T-helper 1 cell treated with Interleukin-12 subunit alpha and Interleukin-12 subunit beta and Interleukin-4 antibody, amounts not matched to agents 30 μg/mL and 1 μg/mL, for 36 hours (primary cell): ENCODE measurements at regions not wholly inside any gene's neighbourhood (a gene's known extent, or its start where the extent isn't known, plus 50 kb on each side); places are given as distances from the start of the nearest gene placed in this dataset.

Source experiments
- H3K27ac Mint-ChIP-seq: one replicate; pipeline ENCODE4 v1.8.0; 2021; ENCODE audit warnings: mild to moderate bottlenecking, mixed read lengths
- H3K27me3 Mint-ChIP-seq: one replicate; pipeline ENCODE4 v1.8.0; 2021; ENCODE audit warnings: low read depth, mixed read lengths
- H3K36me3 Mint-ChIP-seq: one replicate; pipeline ENCODE4 v1.8.0; 2021; ENCODE audit warnings: low read depth, mixed read lengths
- H3K4me1 Mint-ChIP-seq: one replicate; pipeline ENCODE4 v1.8.0; 2021; ENCODE audit warnings: low read depth, mixed read lengths
- H3K4me3 Mint-ChIP-seq: one replicate; pipeline ENCODE4 v1.8.0; 2021; ENCODE audit warnings: mild to moderate bottlenecking, moderate library complexity, mixed read lengths
- H3K9me3 Mint-ChIP-seq: one replicate; pipeline ENCODE4 v1.8.0; 2021; ENCODE audit warnings: mixed read lengths

DNA sequence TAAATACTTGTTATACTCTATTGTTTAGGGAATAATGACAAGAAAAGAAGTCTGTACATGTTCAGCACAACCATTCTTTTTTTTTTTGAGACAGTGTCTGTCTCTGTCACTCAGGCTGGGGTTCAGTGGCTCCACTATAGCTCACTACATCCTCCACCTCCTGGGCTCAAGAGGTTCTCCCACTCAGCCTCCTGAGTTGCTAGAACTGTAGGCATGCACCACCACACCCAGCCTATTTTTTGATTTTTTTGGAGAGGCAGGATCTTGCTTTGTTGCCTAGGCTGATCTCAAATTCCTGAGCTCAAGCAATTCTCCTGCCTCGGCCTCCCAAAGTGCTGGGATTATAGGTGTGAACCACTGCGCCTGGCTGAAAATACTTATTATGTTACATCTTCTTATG, 250.0 kb downstream of the MIAT start:
- Mint-ChIP-seq H3K9me3 (no peaks in the 10 kb centered on the region), H3K27ac (no peak overlapping the region), H3K4me1 (peaks cover 5% of the 10 kb centered on the region), H3K27me3 (peaks cover 37% of the 10 kb centered on the region), H3K4me3 (no peak overlapping the region), H3K36me3 (no peaks in the 10 kb centered on the region)

DNA sequence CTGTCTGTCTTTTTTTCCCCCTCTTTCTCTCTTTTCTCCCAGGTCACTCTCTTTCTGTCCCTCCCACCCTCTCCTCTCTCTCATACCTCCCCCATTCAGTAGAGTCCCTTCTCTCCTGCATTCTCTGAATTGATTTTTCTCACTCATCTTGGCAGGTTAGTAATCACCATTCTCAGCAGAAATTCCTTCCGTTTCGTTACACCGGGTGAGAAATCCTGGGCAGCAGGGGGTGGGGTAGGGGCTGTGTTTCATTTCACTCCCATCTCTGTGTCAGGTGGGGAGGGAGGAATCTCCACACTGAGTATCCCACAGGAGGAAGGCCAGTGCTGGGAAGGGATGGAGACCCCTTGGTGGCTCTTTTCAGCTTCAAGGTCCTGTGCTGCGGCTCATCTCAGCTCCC, 253.5 kb downstream of the MIAT start:
- Mint-ChIP-seq H3K36me3 (no peaks in the 10 kb centered on the region), H3K27ac (no peak overlapping the region), H3K4me1 (no peaks in the 10 kb centered on the region), H3K4me3 (no peak overlapping the region), H3K27me3 (peaks cover 22% of the 10 kb centered on the region), H3K9me3 (no peaks in the 10 kb centered on the region)

DNA sequence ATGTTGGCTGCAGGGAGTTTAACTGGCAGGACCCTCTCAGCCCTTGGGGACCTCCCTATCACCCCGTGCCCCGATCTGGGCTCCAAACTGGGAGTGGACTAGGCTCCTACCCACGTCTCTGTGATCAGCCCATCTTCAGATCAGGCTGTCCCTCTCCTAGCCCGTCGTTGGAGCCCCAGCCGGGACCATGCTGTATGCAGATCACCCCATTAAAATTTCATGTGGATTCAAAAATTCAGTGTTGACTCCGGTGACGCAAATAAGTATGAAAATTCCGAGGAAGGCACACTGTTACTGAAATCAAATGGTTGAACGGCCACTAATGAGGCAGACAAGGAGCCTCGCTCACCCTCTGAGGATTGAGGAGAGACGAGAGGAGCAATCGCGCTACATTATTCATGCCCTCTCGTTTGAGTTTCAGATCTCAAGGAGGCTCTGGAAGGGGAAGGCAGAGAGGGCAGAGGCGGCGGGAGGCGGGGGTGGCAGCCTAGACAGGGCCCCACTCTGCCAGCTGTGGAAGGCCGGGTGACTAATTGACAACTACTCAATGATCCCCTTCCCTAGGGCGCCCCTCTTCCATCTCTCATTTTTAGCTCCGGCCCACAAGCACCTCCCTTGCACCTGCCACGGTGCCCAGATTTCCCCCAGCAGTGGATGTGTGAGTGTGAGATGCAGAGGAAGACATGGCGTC, 255.4 kb downstream of the MIAT start:
- H3K9me3 Mint-ChIP-seq, result no peaks in the 10 kb centered on the region

DNA sequence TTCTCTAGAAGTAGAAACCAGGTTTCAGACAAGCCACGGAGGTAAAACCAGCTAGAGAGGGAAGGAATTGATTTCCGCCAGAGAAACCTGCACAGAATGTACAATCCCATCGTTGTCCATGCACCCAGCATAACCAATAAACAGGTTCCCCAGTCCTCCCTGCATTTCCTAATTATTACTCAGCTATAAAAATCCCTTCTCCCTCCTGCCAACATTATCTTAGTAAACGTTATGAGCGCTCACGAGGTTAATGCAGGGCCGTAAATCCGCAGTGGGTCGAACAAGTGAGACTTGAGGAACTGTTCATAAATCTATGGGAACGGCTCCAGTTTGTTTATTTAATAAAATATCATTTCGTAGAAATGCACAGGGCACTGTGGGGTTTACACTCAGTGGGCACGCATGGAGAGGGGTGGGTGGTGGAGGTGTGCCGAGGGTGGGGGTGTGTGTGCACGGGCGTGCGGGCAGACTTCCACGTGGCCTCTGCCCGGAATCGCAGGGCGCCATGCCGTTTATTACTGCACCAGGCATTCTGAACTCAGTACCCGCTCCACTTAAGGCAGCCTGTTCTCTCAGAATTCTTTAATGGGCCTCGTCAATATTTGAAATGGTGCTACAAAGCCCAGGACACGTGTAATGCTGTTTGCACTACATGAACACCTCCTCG, 257.3 kb downstream of the MIAT start:
- no peak overlapping the region for H3K4me3 Mint-ChIP-seq
- no peak overlapping the region for H3K27ac Mint-ChIP-seq
- H3K9me3 Mint-ChIP-seq, result no peaks in the 10 kb centered on the region
- H3K27me3 Mint-ChIP-seq, result peaks cover 22% of the 10 kb centered on the region
- peaks cover 2% of the 10 kb centered on the region for H3K4me1 Mint-ChIP-seq
- no peaks in the 10 kb centered on the region for H3K36me3 Mint-ChIP-seq

More for the DNA sequence above, 255.4 kb downstream of the MIAT start:
- H3K4me1 Mint-ChIP-seq, result no peaks in the 10 kb centered on the region
- no peak overlapping the region for H3K4me3 Mint-ChIP-seq
- no peak overlapping the region for H3K27ac Mint-ChIP-seq
- H3K36me3 Mint-ChIP-seq, result no peaks in the 10 kb centered on the region
- H3K27me3 Mint-ChIP-seq, result peaks cover 22% of the 10 kb centered on the region

DNA sequence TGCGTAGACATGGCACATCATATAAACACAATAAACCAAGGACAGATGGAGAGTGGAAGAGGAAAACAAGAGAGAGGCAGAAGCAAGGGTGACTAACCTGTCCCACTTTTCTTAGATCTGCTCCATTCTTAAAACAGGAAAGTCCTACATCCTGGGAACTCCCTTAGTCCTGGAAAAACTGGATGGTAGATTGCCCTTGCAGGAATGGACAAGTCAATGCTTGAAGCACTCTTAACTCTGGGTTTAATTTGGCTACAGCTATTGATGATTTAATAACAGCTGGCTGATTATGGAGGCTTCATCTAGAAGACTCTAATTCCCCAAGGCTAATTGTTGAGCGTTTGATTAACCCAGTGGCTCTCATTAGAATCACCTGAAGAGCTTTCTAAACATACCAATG, 258.8 kb downstream of the MIAT start:
- H3K27ac Mint-ChIP-seq, result no peak overlapping the region
- no peak overlapping the region for H3K4me3 Mint-ChIP-seq
- H3K36me3 Mint-ChIP-seq, result no peaks in the 10 kb centered on the region
- peaks cover 22% of the 10 kb centered on the region for H3K27me3 Mint-ChIP-seq
- no peaks in the 10 kb centered on the region for H3K9me3 Mint-ChIP-seq
- peaks cover 2% of the 10 kb centered on the region for H3K4me1 Mint-ChIP-seq

DNA sequence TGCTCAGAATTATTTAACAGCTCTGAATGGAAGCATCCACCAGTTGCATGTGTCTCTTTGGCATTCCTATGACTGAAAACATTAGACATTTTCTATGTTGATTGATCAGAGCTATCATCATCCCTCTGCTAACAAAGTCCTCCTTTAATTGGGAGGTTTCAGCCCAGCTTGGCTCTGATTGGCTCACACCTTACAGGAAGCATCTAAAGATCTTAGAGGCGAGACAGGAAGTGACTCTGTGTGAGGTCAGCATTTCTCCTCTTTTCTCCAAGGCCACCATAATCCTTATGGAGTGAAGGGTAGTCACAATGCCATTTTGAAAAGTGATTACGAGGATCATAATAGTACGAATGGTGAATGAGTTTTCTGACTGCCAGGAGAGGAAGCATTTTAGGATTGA, 260.8 kb downstream of the MIAT start:
- Mint-ChIP-seq H3K36me3 (no peaks in the 10 kb centered on the region), H3K27ac (no peak overlapping the region)

DNA sequence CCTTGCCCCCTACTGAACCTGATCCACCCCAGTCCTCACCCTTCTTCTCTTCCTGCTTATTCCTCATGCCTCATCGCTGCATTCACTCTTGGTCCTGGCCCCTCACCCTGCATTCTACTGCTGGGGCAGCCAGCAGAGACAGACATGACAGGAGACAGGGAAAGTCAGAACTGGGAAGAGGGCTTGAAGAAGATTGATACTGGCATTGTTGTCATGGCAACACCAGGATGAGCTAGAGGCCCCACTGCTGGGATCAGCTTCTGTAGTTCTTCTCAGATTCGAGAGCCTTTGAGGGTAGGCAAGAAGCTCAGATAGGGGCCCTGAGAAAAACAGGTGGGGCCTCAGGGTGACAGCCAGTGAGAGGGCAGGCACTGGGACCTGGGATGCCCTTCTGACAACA, 264.3 kb downstream of the MIAT start:
- Mint-ChIP-seq H3K27me3 (no peaks in the 10 kb centered on the region), H3K9me3 (no peaks in the 10 kb centered on the region)

More for the DNA sequence above, 260.8 kb downstream of the MIAT start:
- Mint-ChIP-seq H3K4me3 (no peak overlapping the region), H3K4me1 (peaks cover 2% of the 10 kb centered on the region), H3K27me3 (peaks cover 6% of the 10 kb centered on the region), H3K9me3 (no peaks in the 10 kb centered on the region)

DNA sequence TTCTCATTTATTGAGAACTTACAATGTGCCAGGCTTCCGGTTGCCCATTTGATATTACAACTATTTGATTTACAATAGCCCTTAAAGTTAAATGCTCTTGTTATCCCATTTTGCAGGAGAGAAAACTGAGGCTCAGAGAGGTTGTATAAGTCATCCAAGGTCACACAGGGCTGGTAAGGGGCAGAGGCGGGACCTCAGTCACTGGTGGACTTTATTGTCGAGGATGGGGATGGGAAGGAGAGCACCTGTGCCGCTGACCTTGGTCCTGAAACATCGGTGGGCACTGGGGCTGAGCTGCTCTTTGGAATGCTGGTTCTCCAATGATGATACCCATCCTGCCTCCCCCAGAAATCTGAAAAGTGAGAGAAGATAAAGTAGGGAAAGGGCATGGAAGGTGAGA, 265.4 kb downstream of the MIAT start:
- Mint-ChIP-seq H3K27me3 (no peaks in the 10 kb centered on the region), H3K9me3 (no peaks in the 10 kb centered on the region), H3K36me3 (no peaks in the 10 kb centered on the region), H3K27ac (no peak overlapping the region), H3K4me1 (peaks cover 2% of the 10 kb centered on the region), H3K4me3 (no peak overlapping the region)

More for the DNA sequence above, 264.3 kb downstream of the MIAT start:
- H3K36me3 Mint-ChIP-seq, result no peaks in the 10 kb centered on the region
- no peak overlapping the region for H3K4me3 Mint-ChIP-seq
- H3K27ac Mint-ChIP-seq, result no peak overlapping the region
- H3K4me1 Mint-ChIP-seq, result peaks cover 2% of the 10 kb centered on the region

DNA sequence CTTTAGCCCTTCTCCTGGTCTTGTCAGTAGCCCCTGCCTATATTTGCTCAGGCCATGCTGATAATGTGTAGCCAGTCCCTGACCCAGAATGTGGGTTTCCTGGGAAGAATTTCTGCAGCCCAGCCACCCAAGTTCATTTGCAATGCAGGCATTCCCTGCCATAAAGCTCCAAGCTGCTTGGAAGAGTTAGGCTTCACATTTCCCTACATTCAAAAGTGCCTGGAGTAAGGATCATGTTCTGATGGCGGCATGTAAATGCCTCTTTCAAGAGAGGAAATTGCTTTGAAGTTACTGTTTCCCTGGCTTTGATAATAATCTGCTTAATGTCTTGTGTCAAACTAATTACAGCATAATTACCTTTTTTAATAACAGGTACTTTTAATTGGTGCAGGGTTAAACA, 266.1 kb downstream of the MIAT start:
- Mint-ChIP-seq H3K4me3 (no peak overlapping the region), H3K27me3 (no peaks in the 10 kb centered on the region), H3K36me3 (no peaks in the 10 kb centered on the region), H3K9me3 (no peaks in the 10 kb centered on the region), H3K4me1 (no peaks in the 10 kb centered on the region), H3K27ac (no peak overlapping the region)

DNA sequence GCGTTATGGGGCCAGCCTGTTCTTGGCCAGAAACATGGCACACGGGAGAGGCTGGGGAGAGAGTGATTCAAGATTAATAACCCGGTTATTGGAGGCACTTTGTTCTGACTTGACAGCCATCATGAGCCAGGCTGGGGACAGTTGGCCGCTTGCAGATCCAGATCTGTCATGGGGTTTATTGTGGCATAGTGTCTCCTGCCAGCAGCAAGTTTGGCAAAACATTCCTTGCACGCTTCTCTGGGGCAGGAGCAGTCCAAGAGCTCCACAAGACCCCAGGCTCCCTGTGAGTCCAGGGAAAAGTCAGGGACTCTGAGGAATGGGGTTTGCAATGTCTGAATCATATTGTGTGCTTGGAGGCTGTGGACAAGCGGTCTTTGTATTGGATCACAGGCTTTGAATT, 270.4 kb downstream of the MIAT start:
- Mint-ChIP-seq H3K4me1 (no peaks in the 10 kb centered on the region), H3K9me3 (no peaks in the 10 kb centered on the region), H3K27me3 (no peaks in the 10 kb centered on the region), H3K4me3 (no peak overlapping the region), H3K27ac (no peak overlapping the region), H3K36me3 (no peaks in the 10 kb centered on the region)

DNA sequence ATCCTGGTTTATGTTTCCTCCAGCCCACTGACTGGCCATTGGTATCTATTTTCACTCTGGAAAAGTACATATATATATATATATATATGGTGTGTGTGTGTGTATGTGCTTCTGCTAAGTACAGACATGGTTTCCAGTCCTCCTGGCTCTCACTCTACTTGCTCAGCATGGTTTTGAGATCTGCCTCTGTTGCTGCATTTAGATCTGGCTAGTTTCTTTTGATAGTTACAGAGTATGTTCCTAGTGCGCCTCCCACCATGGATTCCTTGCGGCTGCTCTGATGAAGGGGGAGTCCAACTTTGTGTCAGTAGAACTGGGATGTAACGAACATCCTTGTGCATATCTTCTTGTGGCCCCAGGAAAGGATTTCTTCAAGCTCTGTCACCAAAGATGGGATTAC, 274.1 kb downstream of the MIAT start:
- Mint-ChIP-seq H3K4me1 (no peaks in the 10 kb centered on the region), H3K27me3 (no peaks in the 10 kb centered on the region), H3K27ac (no peak overlapping the region), H3K4me3 (no peak overlapping the region), H3K36me3 (no peaks in the 10 kb centered on the region), H3K9me3 (no peaks in the 10 kb centered on the region)

DNA sequence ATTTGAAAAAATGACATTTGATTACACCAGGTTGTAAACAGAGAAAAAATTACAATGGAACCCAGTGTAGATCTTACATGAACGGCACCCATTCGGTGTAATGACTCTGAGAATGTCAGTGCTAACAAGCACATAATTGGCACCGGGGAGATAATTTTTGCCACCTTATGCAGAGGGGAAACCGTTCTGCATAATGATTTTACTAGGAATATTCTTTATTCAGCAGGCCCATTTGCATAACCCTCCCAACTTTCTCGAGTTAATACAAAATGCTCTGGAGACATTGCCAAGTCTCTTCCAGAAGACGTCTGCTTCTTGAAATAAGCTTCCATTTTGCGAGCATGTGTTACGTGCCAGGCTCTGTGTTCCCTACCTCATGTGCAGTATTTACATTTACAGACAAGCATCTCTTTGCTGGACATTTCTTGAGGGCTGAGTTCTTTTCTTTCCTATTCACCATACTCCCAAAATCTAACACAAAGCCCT, 275.8 kb downstream of the MIAT start:
- no peaks in the 10 kb centered on the region for H3K4me1 Mint-ChIP-seq
- no peaks in the 10 kb centered on the region for H3K36me3 Mint-ChIP-seq
- no peak overlapping the region for H3K27ac Mint-ChIP-seq
- peaks cover 10% of the 10 kb centered on the region for H3K9me3 Mint-ChIP-seq
- H3K4me3 Mint-ChIP-seq, result no peak overlapping the region
- no peaks in the 10 kb centered on the region for H3K27me3 Mint-ChIP-seq

DNA sequence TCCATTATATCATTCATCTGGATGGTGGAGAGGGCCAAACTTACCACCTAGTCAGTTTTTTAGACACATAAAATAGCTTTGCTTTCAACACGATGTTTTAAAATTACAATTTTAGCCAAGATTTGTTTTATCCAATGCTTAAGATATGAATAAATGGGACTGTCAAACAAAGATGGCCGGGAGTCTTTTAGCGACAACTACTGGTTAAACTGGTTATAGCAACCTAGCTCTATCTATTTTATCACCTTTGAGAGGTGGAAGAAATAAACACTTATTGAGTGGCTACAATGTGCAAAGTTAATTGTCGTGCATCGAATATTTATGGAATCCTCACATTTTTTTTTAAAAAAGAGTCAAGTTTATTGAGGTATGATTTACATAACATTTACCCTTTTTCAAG, 279.8 kb downstream of the MIAT start:
- Mint-ChIP-seq H3K4me3 (no peak overlapping the region), H3K27me3 (no peaks in the 10 kb centered on the region), H3K36me3 (no peaks in the 10 kb centered on the region), H3K9me3 (peaks cover 10% of the 10 kb centered on the region), H3K4me1 (no peaks in the 10 kb centered on the region), H3K27ac (no peak overlapping the region)

DNA sequence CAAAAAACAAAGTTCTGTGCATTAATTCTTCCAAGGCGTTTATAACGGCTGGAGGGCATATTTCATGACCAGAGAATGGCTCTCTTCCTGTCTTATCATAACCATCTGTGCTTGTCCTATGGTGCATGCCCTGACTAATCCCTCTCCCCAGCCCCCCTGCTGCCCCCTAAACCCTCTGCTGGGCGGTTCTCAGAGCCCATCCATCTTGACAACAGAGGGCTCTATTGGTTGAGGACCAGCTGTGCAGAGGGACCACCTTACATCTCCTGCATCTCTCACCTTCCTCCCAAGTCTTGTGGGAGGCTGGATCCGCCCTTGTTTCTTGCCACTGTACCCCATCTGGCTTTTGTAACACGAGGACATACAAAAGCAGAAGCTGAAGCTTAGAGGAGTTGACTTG, 282.1 kb downstream of the MIAT start:
- Mint-ChIP-seq H3K9me3 (peaks cover 10% of the 10 kb centered on the region), H3K4me3 (no peak overlapping the region), H3K4me1 (no peaks in the 10 kb centered on the region), H3K27me3 (no peaks in the 10 kb centered on the region), H3K36me3 (no peaks in the 10 kb centered on the region), H3K27ac (no peak overlapping the region)

DNA sequence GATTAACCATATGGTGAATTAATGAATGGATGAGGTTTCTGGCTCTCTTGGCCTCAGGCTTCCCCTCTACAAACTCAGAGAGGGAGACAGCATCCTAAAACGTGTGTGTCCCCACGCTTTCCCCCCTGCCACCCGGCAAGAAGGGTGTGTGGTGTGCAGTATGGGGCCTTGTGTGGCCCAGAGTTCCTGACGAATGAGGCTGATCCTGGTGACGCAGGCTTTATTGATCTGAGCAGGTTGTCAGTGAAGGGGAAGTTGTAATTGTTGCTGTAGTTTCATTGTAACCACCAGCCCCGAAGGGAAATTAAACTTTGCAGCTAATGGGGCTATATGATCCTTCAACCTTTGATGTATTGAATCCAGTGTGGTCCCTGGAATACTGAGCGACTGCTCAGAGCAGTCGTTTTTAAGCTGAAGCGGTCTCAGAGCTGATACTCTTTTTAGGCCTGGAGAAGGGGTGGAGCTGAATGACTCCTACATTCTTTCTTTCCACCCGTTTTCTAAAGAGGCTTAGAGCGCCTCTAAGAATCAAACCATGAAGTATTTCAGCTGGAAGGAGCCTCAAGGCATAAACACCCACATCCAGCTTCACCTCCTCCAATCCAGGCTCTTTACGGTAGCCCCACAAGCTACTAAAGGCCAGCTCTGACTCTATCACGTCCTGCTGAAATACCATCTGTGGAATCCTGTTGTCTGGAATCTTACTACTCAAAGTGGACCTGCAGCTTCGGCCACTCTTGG, 284.7 kb downstream of the MIAT start:
- H3K4me3 Mint-ChIP-seq, result no peak overlapping the region
- H3K27ac Mint-ChIP-seq, result no peak overlapping the region
- peaks cover 6% of the 10 kb centered on the region for H3K9me3 Mint-ChIP-seq
- H3K4me1 Mint-ChIP-seq, result no peaks in the 10 kb centered on the region
- no peaks in the 10 kb centered on the region for H3K27me3 Mint-ChIP-seq
- no peaks in the 10 kb centered on the region for H3K36me3 Mint-ChIP-seq
